Activated CD4-positive, alpha-beta T cell treated with anti-CD3 and anti-CD28 coated beads, Interleukin-2, amount 50 U/mL, for 16 hours (primary cell): ENCODE measurements at regions not wholly inside any gene's neighbourhood (a gene's known extent, or its start where the extent isn't known, plus 50 kb on each side); places are given as distances from the start of the nearest gene placed in this dataset.

Source experiments
- DNase-seq: peaks from one replicate; pipeline ENCODE4 v3.0.0-alpha.2; 2020

- no peak for DNase-seq
These were observed 303.9 kb downstream of the IRF8 start for GRCh38 chr16:86202760-86203426.

GRCh38 chr16:86203557-86204275 lies 304.8 kb downstream of the IRF8 start:
- no peak for DNase-seq

GRCh38 chr16:86205521-86206245 lies 304.6 kb upstream of the FOXF1 start:
- DNase-seq = no peak

DNA sequence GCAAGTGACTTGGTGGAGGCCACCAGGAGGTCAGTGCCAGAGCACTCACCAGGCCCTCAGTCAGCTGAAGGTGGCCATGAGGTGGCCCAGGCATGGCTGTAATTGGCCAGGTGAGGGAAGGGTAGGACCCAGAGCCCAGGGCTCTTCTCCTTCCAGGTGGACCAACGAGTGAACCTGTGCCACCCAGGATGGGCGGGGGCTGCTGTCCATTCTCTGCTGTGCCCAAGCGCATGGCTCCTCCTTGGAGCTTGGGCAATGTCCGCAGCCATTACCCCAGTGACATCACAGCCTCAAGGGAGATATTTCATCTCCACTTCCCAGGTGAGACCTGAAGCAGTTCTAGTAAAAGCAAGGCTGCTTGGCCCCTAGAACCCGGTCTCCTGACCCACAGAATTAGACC lies 303.0 kb upstream of the FOXF1 start:
- DNase-seq = no peak

GRCh38 chr16:86209202-86209601 lies 301.1 kb upstream of the FOXF1 start:
- DNase-seq = no peak

- DNase-seq = no peak
These were observed 299.7 kb upstream of the FOXF1 start for GRCh38 chr16:86210403-86211193.

DNA sequence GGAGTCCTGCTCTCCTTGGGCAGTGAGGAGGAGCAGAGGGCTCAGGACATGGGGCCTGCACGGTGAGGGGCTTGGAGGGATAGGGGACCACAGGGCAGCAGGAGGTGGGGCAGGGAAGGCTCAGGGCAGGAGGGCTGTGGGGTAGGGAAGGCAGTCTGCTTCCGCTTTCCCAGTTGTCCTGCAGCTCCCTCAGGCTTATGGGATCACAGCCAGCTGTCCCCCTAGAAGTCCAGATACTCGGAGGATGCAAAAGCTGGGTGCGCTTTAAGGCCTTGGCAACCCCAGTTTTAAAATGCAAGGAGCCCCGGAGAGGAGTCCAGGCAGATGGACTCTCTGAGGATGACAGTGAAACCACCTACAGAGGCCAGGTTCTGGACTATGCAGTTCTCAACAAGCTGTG lies 299.1 kb upstream of the FOXF1 start:
- DNase-seq = no peak

DNA sequence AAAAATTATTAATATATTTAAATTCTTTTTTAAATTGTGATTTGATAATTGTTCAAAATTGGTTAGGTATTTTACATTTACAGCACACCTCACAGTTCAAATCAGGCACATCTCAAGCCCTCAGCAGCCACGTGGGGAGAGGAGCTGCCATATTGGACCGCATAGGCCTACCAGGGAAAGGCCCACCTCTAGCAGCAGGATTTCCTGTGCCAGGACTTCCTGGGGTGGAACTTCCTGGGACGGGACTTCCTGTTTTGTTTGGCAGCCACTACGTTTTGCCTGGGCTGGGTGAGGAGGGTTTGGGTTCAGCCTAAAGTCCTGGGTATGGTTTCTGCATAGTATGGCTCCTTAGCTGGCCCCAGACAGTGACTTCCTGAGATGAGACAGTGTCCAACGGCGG lies 298.5 kb upstream of the FOXF1 start:
- no peak for DNase-seq

- DNase-seq = no peak
These were observed 297.5 kb upstream of the FOXF1 start for GRCh38 chr16:86212706-86213436.

DNA sequence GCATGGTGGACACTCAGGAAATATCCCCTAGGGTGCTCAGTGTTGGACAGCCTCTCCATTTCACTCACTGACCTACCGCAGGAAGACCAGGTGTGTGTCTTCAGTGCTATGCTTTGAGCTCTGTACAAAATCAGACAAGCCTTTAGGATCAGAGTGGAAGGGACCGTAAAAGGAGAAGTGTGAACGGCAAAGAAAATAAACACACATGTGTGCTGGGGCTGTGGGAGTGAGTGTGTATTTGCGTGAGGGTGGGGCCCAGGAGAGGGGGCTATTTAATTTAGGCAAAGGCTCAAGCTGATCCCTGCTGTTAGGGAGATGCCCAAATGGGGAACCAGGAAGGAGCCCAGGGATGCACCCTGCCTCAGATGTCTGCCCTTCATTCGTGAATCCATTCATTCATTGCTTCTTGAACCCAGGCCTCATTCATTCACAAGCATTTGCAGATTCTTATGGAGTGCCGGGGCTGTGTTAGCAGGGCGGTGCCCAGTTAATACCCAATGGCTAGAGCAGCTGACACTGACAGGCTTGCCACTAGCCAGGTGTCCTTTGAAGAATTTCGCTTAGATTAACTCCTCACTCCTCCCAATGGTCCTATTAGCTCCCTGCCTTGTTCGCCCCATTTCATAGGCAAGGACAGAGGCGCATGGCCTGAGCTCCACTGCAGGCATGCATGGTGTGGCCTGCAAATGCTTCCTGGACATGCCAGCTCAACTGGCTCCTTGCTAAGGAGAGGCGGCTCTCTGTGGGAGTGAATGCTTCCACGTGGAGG lies 296.7 kb upstream of the FOXF1 start:
- DNase-seq = no peak

- DNase-seq = no peak
These were observed 295.7 kb upstream of the FOXF1 start for GRCh38 chr16:86214326-86215232.

DNA sequence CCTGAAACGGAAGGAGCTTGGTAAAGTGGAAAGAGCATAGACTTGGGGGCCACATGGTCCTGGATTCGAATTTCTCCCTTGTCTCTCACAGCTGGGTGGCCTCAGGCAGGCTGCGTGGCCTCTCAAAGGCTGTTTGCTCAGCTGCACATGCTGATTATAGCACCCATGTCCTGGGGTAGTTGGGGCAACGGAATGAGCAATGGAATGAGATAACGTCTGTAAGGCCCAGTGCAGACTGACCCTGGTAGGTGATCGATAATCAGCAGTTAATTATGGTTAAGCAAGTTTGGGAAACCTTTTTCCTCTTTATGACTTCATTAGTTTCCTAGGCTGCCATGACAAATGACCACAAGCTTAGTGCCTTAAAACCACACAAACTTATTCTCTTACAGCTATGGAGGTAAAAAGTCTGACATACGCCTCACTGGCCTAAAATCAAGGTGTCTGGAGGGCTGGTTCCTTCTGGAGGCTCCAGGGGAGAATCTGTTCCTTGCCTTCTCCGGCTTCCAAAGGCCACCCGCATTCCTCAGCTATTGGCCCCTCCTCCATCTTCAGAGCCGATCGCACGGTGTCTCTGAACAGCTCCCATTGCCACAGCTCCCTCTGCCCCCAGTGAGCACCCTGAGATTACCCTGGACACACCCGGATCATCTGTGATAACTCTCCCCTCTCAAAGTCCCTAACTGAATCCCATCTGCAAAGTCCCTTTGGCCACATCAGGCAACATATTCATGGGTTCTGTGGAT lies 294.9 kb upstream of the FOXF1 start:
- no peak for DNase-seq

DNA sequence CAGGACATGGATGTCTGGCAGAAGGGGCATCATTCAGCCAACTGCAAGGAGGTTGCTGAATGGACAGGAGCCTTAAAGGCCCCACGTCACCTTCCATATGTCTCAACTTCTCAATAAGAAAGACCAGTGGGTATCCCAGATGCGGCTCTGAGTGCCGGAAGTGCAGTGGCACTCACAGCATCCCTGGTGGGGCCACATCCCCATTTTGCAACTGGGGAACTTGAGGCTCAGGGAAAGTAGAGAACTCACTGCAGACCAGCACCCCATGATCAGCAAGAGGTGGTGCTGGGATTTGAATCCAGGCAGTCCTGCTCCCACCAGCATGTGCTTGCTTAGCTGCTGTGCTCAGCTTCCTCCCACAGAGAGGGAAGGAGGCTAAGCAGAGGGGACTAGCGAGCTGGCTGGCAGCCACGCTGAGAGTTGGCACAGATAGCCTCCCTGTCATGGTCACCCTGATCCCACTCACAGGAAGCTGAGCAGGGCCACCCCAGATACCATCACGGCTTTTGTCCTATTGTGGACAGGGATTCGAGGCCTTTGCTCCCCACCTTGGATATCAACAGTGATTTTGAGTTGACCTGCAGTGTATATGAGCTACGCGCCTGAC lies 294.2 kb upstream of the FOXF1 start:
- DNase-seq = no peak

DNA sequence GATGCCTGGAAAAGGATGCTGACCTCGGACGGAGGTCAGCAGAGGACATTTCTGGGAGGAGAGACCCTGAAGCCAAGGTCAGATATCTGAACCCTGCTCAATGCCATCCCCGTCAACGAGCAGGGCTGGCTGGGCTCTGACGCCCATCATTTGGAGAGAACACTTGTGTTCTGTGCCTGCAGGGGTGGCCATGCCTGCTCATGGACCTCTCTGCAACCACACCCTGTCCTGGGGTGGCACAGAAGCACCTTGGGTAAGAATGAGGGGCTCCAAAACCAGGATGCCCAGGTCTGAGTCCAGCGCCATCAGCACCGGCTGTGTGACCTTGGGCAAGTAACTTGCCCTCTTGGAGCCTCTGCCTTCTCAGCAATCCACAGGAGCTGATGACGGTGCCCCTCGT lies 293.7 kb upstream of the FOXF1 start:
- DNase-seq = no peak

GRCh38 chr16:86217001-86217890 lies 293.1 kb upstream of the FOXF1 start:
- DNase-seq = no peak

- DNase-seq = no peak
These were observed 292.4 kb upstream of the FOXF1 start for GRCh38 chr16:86217891-86218270.

DNA sequence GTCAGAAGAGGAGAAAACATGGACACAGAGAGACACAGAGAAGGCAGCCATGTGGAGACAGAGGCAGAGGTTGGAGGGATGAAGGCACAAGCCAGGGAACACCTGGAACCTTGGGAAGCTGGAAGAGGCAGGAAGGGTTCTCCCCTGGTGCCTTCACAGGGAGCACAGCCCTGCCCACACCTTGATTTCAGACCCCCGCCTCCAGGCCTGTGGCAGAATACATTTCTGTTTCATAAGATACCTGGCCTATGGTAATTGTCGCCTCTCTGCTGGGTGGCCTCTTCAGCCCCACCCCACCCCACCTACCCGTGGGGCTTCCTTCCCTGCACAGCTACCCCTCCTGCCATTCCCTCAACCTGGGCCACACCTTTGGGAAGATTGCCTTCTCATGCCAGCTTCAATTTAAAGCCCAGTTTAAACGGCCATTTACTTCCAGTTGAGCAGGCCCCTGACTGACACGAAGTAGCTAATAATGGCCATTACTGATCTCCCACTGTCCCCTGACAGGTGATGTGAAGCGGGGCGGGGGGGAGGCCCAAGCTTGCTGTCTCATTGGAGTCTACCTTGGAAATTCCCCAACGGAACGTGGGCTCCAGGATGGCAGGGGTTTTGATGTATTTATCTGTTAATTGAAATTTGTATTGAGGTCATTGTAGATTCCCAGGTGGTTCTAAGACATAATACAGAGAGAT lies 291.7 kb upstream of the FOXF1 start:
- DNase-seq = no peak
